Neural progenitor cell (in vitro differentiated cells): ENCODE measurements at regions not wholly inside any gene's neighbourhood (a gene's known extent, or its start where the extent isn't known, plus 50 kb on each side); places are given as distances from the start of the nearest gene placed in this dataset.

ENCODE experiments used
- DNase-seq: peaks from one replicate; pipeline ENCODE4 v3.0.0-alpha.2; 2016; ENCODE audit warnings: low spot score
- H2AFZ ChIP-seq: fragments of 200-600 bp; sonication (generic); replicated peaks from 2 replicates; pipeline ENCODE4 v1.6.1; 2016; ENCODE audit warnings: antibody characterized with exemption
- H3F3A ChIP-seq: fragments of 200-600 bp; sonication (generic); 2 replicates; pipeline ENCODE4 v1.6.1; 2016; ENCODE audit warnings: antibody characterized with exemption, low read depth
- H3K27ac ChIP-seq: fragments of 200-600 bp; sonication (generic); 2 replicates; pipeline ENCODE4 v1.5.1; 2016; ENCODE audit warnings: mild to moderate bottlenecking
- H3K27me3 ChIP-seq: fragments of 200-600 bp; sonication (generic); 2 replicates; pipeline ENCODE4 v1.6.1; 2016; ENCODE audit warnings: mild to moderate bottlenecking, moderate library complexity
- H3K36me3 ChIP-seq: fragments of 200-600 bp; sonication (generic); 2 replicates; pipeline ENCODE4 v1.5.1; 2016
- H3K4me1 ChIP-seq: fragments of 200-600 bp; sonication (generic); 2 replicates; pipeline ENCODE4 v1.6.1; 2016; ENCODE audit warnings: mixed run types
- H3K4me2 ChIP-seq: fragments of 200-600 bp; sonication (generic); 2 replicates; pipeline ENCODE4 v1.6.1; 2016
- H3K4me3 ChIP-seq: fragments of 200-600 bp; sonication (generic); 2 replicates; pipeline ENCODE4 v1.5.1; 2016
- H3K79me2 ChIP-seq: fragments of 200-600 bp; sonication (generic); 2 replicates; pipeline ENCODE4 v1.6.1; 2016; ENCODE audit warnings: low read depth
- H3K9ac ChIP-seq: fragments of 200-600 bp; sonication (generic); 2 replicates; pipeline ENCODE4 v1.6.1; 2016
- H3K9me3 ChIP-seq: fragments of 200-600 bp; sonication (generic); 2 replicates; pipeline ENCODE4 v1.5.1; 2016; ENCODE audit warnings: low read depth
- H4K20me1 ChIP-seq: fragments of 200-600 bp; sonication (generic); 2 replicates; pipeline ENCODE4 v1.6.1; 2016; ENCODE audit warnings: low read depth
- H3K27ac Mint-ChIP-seq: 3 replicates; pipeline ENCODE4 v1.8.0; 2021; ENCODE audit warnings: mixed read lengths
- H3K27me3 Mint-ChIP-seq: 2 replicates; pipeline ENCODE4 v1.8.0; 2022; ENCODE audit warnings: low read depth, mild to moderate bottlenecking, inconsistent platforms, moderate library complexity, mixed read lengths; ENCODE audit not compliant: insufficient read depth
- H3K36me3 Mint-ChIP-seq: 3 replicates; pipeline ENCODE4 v1.8.0; 2021; ENCODE audit warnings: mixed read lengths
- H3K4me1 Mint-ChIP-seq: 3 replicates; pipeline ENCODE4 v1.8.0; 2021; ENCODE audit warnings: mixed read lengths
- H3K4me3 Mint-ChIP-seq: 3 replicates; pipeline ENCODE4 v1.8.0; 2021; ENCODE audit warnings: mild to moderate bottlenecking, moderate library complexity, mixed read lengths
- H3K9me3 Mint-ChIP-seq: 3 replicates; pipeline ENCODE4 v1.8.0; 2020; ENCODE audit warnings: mixed read lengths
- CTCF ChIP-seq: fragments of 200-600 bp; sonication (generic); IDR thresholded peaks from 2 replicates; pipeline ENCODE4 v1.5.1; 2017; ENCODE audit warnings: antibody characterized with exemption, mild to moderate bottlenecking
- EZH2 ChIP-seq: fragments of 200-600 bp; sonication (generic); IDR thresholded peaks from 2 replicates; pipeline ENCODE4 v1.6.1; 2017; ENCODE audit warnings: antibody characterized with exemption, mild to moderate bottlenecking, moderate library complexity
- EZH2phosphoT487 ChIP-seq: fragments of 200-600 bp; sonication (generic); IDR thresholded peaks from 2 replicates; pipeline ENCODE4 v1.6.1; 2017; ENCODE audit warnings: antibody characterized with exemption

DNA sequence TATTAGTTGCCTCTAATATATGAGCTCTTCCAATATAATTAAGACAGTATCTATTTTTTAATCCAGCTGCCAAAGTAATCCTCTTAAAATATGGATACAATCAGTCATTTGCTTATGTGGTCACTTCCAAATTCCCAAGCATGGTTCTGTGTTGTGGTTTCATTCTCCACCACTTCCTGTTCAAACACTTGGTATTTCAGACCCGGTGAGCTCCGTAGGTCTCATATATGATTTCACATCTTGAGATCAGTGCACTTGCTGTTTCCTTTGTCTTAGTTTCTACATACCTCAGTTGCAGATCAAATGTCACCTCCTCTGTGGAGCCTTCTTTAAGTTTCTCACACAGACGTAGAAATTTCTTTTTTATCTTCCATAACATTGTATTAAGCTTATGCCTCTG lies 254.2 kb downstream of the KCNS3 start:
- peaks cover 19% of the 10 kb centered on the region for H3K4me1 Mint-ChIP-seq
- Histone ChIP-seq H3K27ac (no peak overlapping the region), H3F3A (no peaks in the 10 kb centered on the region), H3K9ac (no peak overlapping the region), H3K4me1 (no peaks in the 10 kb centered on the region), H3K9me3 (no peaks in the 10 kb centered on the region), H3K27me3 (no peaks in the 10 kb centered on the region), H2AFZ (no peak overlapping the region), H3K4me2 (no peak overlapping the region), H3K4me3 (no peak overlapping the region), H3K79me2 (no peaks in the 10 kb centered on the region), H4K20me1 (no peaks in the 10 kb centered on the region), H3K36me3 (no peaks in the 10 kb centered on the region)
- DNase-seq = no peak
- H3K27ac Mint-ChIP-seq = no peak overlapping the region
- no peaks in the 10 kb centered on the region for H3K27me3 Mint-ChIP-seq
- no peaks in the 10 kb centered on the region for H3K36me3 Mint-ChIP-seq
- TF ChIP-seq EZH2 (no peak), CTCF (no peak), EZH2phosphoT487 (no peak)
- H3K9me3 Mint-ChIP-seq = no peaks in the 10 kb centered on the region
- H3K4me3 Mint-ChIP-seq = no peak overlapping the region

DNA sequence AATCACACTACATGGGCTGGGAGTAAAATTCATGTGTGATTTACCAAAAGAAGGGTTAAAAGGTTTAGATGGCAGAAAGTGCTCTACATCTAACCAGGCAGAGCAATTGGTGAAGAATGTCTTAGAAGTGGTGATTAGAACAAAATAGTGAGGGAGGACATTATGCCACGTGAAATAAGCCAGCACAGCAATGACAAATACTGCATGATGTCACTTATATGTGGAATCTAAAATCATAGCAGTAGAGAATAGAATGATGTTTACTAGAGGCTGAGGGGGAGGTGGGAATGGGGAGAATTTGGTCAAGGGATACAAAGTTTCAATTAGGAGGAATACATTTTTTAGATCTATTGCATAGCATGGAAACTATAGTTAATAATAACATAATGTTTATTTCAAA lies 253.3 kb downstream of the KCNS3 start:
- Mint-ChIP-seq H3K27ac (no peak overlapping the region), H3K27me3 (no peaks in the 10 kb centered on the region), H3K9me3 (no peaks in the 10 kb centered on the region), H3K4me1 (peaks cover 14% of the 10 kb centered on the region), H3K36me3 (no peaks in the 10 kb centered on the region), H3K4me3 (no peak overlapping the region)
- Histone ChIP-seq H3K4me3 (no peak overlapping the region), H4K20me1 (no peaks in the 10 kb centered on the region), H3K4me2 (no peak overlapping the region), H3K9ac (no peak overlapping the region), H3K9me3 (no peaks in the 10 kb centered on the region), H3F3A (no peaks in the 10 kb centered on the region), H3K36me3 (no peaks in the 10 kb centered on the region), H3K27me3 (no peaks in the 10 kb centered on the region), H3K27ac (no peak overlapping the region), H3K79me2 (no peaks in the 10 kb centered on the region), H3K4me1 (no peaks in the 10 kb centered on the region), H2AFZ (no peak overlapping the region)
- no peak for DNase-seq
- TF ChIP-seq EZH2 (no peak), CTCF (no peak), EZH2phosphoT487 (no peak)

- Histone ChIP-seq H3K9ac (no peak overlapping the region), H3K27me3 (no peaks in the 10 kb centered on the region), H2AFZ (no peak overlapping the region), H3K4me2 (no peak overlapping the region), H3F3A (no peaks in the 10 kb centered on the region), H3K4me3 (no peak overlapping the region), H3K79me2 (no peaks in the 10 kb centered on the region), H3K36me3 (no peaks in the 10 kb centered on the region), H3K4me1 (no peaks in the 10 kb centered on the region), H4K20me1 (no peaks in the 10 kb centered on the region), H3K27ac (no peak overlapping the region), H3K9me3 (no peaks in the 10 kb centered on the region)
- H3K4me3 Mint-ChIP-seq = no peak overlapping the region
- peaks cover 8% of the 10 kb centered on the region for H3K4me1 Mint-ChIP-seq
- TF ChIP-seq EZH2 (no peak), EZH2phosphoT487 (no peak), CTCF (no peak)
- no peaks in the 10 kb centered on the region for H3K9me3 Mint-ChIP-seq
- H3K27ac Mint-ChIP-seq = no peak overlapping the region
- no peak for DNase-seq
- no peaks in the 10 kb centered on the region for H3K27me3 Mint-ChIP-seq
- H3K36me3 Mint-ChIP-seq = no peaks in the 10 kb centered on the region
Observed at GRCh38 chr2:18129348-18129747, 250.9 kb downstream of the KCNS3 start.

DNA sequence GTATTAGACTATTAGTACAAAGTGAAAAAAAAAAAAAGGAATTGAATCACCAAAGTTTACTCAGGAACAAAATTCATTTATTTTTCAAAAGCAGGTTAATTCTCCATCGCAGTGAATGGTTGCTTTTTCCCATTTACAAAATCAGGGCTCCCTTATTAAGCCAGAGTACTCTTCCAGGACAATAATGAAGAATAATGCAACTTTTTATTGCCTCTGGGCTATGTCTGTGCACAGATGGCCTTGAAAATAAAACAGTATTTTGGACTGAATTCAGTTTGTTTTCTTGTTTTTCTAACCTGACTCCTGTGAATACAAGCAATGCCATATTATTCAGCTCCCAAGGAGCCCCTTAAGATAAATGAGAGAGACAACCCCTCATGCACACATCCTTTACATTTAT lies 246.8 kb downstream of the KCNS3 start:
- H3K9me3 ChIP-seq = no peaks in the 10 kb centered on the region
- H3K4me3 ChIP-seq = no peak overlapping the region
- no peaks in the 10 kb centered on the region for H3K36me3 ChIP-seq
- no peak overlapping the region for H3K9ac ChIP-seq
- Mint-ChIP-seq H3K27me3 (no peaks in the 10 kb centered on the region), H3K4me1 (no peaks in the 10 kb centered on the region), H3K36me3 (no peaks in the 10 kb centered on the region), H3K27ac (no peak overlapping the region), H3K9me3 (no peaks in the 10 kb centered on the region), H3K4me3 (no peak overlapping the region)
- DNase-seq = no peak
- H3K4me1 ChIP-seq = no peaks in the 10 kb centered on the region
- no peak overlapping the region for H3K4me2 ChIP-seq
- H2AFZ ChIP-seq = no peak overlapping the region
- no peaks in the 10 kb centered on the region for H3F3A ChIP-seq
- H3K27ac ChIP-seq = no peak overlapping the region
- H4K20me1 ChIP-seq = no peaks in the 10 kb centered on the region
- TF ChIP-seq CTCF = no peak
- TF ChIP-seq EZH2phosphoT487 = no peak
- TF ChIP-seq EZH2 = no peak
- H3K27me3 ChIP-seq = no peaks in the 10 kb centered on the region
- H3K79me2 ChIP-seq = no peaks in the 10 kb centered on the region
